HG02623 (cell line): ENCODE measurements at regions not wholly inside any gene's neighbourhood (a gene's known extent, or its start where the extent isn't known, plus 50 kb on each side); places are given as distances from the start of the nearest gene placed in this dataset.

Source experiments
- ATAC-seq: cut with Tn5 transposase; IDR thresholded peaks from one replicate; pipeline ENCODE4 v1.9.1; 2021; ENCODE audit warnings: moderate library complexity; ENCODE audit not compliant: unreplicated experiment

DNA sequence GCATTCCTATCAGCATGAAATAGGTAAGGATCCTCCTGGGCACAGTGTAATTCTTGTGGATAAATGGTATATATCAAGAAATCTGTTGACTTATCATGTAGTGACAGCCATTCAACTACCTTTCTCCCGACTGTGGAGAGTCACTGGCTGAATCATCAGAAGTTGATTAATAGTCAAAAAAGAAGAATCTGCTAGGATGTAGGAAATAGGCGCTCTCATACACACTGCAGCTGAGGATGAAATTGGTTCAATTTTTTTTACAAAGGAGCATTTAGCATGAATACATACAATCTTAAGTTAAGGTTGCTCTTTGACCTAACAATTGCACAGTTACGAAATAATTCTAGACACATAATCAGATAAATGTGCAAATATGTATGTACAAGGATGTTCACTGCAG lies 486.8 kb downstream of the ADGRL2 start:
- ATAC-seq: no peak

DNA sequence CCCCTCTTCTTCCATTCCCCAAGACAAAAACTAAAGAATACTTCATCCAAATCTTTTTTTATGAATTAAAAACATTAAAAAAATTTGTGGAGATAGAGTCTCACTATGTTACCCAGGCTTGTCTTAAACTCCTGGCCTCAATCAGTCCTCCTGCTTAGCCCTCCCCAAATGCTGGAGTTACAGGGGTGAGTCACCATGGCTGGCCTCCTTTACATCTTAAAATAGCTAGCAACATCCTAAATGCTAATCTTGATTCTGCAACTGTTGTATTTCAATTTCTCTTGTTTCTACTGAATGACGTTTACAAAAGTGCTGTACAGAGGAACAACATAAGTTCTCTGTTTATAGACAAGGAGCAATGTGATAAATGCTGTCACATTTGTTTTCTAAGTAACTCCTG lies 483.5 kb downstream of the ADGRL2 start:
- ATAC-seq: no peak

DNA sequence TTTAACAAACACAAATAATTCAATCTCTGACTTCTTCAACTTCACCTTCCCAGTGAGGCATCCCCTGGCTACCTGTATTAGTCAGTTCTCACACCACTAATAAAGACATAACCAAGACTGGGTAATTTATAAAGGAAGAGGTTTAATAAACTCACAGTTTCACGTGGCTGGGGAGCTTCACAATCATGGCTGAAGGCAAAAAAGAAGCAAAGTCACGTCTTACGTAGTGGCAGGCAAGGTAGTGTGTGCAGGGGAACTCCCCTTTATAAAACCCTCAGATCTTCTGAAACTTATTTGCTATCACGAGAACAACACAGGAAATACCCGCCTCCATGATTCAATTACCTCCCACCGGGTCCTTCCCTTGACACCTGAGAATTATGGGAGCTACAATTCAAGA lies 478.5 kb downstream of the ADGRL2 start:
- ATAC-seq: no peak

DNA sequence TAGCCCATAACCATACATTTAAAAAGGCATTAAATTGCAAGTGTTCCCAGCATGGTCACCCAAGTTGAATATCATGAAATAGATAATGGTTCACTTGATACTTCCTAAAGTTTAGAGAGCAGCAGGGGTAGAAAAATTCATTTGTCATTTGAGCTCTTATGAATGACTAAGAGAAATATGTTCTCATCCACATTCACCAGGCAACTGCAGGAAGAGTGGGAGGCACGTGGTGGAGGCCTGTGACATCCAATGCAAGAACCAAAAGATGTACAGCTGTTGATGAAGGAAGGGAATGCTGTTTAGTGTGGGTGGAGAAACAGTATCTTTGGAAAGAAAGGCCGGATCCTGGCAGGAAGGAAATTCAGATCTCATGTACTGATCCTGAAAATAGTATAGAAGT lies 473.1 kb downstream of the ADGRL2 start:
- no peak for ATAC-seq

DNA sequence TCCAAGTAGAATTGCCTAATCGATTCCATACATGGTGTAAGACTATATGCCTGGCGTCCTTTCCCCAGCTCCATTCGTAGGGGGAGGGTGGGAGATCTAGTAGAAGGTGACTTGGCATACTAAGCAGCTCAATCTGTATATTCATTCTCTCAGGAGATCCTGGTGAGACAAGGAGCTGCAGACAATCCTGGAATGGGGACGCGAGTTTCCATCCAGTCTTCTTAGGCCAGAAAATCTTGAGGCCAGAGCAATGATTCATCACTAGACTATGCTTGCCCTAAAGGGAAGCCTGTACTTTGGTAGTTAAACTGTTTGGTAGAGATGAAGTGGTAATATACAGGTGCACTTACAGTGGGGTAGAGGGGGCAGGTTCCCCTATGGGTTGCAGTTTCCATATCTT lies 468.7 kb downstream of the ADGRL2 start:
- ATAC-seq: no peak

DNA sequence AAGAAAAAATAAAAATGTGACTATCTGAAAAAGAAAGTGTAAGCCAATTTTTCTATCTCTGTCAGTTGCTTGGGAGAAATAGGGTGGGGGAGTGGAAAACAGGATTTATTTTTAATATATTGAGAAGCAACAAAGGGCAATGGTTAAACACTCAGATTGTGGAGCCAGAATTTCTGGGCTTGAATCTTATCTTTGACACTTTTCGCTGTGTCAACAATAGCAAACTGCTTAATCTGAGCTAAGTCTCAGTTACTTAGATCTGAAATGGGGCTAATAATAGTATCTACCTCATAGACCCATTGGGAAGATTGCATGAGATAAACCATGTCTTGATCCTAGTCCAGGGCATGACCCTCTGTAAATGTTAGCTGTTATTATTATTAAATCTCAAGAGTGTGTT lies 468.1 kb downstream of the ADGRL2 start:
- ATAC-seq: no peak

DNA sequence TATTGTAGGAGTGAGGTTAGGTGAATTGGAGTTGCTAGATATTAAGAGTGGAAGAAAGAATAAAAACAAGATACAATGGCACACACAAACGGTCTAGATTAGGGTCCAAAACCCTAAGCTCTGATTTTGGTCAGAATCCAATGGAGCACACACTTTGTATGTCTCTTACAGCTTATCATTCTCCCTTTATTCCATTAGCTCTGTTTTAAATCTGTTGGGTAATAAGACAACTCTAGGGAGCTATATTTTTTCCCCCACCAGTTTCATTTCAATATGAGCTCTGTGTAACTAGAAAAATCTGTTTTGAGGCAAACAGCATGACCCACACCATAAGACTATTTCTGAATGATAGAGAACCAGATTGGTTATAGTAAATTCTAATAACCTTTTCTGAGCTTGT lies 465.6 kb downstream of the ADGRL2 start:
- ATAC-seq: no peak

DNA sequence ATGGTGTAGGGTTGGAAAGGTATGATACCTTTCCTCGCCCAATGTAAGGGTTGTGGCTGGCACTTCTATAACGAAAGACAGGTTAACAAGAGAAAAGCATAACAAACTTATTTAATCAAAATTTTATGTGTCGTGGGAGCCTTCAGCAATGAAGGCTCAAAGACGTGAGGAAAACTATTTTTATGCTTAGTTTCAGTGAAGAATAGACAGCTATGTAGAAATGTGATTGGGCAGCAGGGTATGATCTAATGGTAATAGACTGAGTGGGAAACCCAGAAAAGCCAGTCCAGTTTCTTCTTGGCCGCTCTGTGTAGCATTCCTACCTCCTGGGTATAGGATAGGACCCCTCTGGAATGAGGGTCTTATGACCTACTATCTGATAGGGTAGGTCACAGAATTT lies 464.7 kb downstream of the ADGRL2 start:
- no peak for ATAC-seq

DNA sequence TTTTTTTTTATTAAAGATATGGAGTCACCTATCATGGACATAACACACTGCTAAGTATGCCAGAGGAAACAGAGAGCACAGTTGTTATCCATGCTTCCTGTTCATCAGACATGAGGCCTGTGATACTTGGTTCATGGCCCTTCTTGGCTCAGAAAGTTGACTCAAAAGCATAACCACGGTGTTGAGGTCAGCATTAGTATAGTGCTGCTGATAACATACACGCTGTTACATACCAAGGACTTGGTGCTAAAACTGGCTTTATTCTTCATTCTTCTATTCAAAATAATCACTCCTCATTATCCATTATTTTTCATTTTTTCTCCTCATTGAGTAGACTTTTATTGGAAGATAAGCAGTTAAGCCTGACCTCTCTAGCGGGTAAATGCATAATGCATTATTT lies 464.1 kb downstream of the ADGRL2 start:
- no peak for ATAC-seq

DNA sequence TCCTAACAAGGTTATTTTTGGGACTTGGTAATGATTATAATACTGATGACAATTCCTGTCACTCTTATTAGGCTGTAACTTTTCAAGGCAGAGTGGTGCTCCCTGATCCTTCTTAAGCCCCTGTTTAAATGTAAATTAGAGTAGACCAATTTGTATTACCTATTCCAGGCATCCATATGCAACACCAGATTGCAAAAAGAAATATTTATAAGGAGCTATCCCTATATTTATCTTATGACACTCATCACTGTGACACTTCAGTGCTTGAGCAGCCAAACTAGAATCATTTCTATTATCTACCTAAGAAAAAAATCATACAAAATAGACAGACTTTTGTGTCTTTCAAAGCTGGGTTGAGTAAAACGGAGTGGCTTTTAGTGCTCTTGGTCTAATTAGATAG lies 462.7 kb downstream of the ADGRL2 start:
- ATAC-seq: no peak

DNA sequence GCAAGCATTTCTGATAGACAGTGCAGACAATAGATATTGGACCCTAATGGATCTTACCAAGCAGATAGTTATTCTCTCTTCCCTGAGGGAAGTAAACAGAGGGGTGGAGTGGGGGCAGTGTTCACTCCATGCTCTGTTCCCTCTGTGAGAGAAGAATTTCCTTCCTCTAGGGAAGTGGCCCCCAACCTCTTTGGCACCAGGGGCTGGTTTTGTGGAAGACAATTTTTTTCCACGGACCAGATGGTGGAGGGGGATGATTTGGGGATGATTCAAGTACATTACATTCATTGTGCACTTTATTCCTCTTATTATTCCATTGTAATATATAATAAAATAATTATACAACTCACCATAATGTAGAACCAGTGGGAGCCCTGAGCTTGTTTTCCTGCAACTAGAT lies 459.9 kb downstream of the ADGRL2 start:
- no peak for ATAC-seq

DNA sequence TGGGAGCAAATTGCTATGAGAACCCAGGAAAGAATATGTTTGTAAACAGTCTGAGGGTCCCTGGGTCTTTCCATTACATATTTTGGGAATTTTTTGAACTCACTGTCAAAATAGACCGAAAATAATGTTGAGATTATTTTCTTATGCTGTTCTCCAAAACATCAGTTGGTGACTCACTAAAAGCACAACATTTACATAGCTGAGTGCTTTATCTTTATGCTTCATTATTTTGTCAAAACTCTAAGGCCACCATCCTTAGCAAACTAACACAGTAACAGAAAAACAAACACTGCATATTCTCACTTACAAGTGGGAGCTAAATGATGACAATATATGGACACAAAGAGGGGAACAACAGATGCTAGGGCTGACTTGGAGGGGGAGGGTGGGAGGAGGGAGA lies 459.3 kb downstream of the ADGRL2 start:
- ATAC-seq: no peak

DNA sequence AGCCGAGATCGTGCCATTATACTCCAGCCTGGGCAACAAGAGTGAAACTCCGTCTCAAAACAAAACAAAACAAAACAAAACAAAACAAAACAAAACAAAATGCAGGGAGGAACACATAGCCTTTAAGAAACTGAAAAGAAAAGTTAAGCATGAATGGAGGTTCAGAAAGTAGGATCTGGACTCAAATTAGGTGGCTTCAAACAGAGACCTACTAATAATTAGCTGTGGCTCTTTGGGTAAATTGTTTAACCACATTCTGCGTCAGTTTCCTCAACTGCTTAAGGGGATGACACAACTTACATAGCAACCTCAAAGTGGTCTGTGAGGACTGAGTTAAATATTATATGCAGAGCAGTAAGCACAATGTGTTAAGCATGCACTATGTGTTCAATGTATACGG lies 458.2 kb downstream of the ADGRL2 start:
- ATAC-seq: no peak

DNA sequence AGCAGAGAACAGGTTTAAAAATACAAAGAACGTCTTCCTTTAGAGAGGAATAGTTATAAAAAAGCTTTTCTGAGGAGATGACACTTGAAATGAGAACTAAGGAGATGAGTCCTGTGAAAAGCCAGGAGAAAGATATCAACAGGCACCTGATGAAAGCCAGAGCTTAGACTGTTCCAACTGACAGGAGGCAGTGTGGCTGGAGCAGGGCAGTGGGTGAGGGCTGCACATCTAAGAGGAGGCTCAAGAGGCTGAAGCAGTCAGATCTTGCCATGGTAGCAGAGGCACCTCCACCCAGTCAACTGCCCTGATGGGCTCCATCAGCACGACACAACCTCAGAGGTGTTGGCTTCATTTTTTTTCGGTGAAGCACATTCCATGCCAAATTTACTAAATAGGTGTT lies 445.3 kb downstream of the ADGRL2 start:
- no peak for ATAC-seq

DNA sequence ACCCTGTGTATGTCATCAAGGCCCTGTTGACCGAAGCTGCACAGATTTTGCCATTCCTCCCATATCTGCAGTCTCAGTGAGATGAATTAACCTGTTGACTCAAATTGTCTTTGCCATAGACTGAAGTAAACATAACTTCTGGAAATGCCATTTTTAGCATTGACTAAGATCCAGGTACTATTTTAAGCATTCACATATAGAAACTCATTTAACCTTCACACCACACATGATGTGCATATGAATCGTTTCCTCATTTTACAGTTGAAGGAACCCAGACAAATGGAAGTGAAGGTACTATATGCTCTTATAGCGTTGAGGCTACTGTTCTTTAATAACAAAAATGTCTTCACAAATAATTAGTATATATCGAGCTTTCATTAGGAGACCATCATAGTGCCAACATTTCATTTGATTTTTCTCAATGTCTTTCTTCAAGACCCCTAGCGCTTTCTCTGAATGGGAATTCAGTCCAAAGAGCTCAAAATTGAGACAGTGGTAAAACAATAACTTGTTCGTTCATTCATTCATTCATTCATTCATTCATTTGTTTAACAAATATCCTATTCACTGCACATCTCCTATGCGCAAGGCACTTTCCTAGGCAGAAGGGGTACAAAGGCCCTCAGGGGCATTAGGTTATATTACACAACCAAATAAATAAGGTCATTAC lies 444.7 kb downstream of the ADGRL2 start:
- no peak for ATAC-seq

DNA sequence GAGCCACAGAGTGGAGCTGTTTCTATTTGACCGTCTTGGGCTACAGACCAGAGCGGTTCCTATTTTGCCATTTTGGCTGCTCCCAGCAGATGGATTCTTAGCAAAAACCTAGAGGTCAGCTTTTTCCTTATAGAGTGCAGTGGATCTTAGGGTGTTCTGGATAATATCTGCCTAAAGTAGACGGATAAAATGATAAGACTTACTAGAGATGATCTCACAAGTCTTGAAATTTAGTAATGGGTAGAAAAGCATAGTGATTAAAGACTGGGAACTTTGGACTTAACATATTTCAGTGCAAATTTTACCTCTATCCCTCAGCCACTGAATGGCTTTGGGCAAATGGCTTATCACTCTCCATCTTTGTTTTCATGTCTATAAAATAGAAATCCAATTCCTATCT lies 439.8 kb downstream of the ADGRL2 start:
- ATAC-seq: no peak

DNA sequence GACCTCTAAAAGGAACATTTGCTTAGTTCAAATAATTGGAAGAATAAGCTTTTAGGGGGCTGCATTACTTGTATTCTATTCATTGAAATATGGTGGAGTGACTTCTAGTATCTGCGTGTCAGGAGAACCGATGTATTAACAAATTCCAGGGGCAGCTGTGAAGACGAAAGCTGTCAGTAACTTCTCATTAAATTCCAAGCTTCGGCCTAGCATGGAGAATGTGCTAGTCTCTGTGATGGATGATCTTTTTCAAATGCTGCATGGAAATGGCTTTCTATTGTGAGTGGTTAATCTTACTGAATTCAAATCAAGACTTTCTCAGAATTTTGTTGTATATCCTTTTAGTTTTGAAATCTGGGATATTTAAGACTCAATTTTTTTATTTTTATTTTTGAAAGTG lies 429.9 kb downstream of the ADGRL2 start:
- no peak for ATAC-seq

DNA sequence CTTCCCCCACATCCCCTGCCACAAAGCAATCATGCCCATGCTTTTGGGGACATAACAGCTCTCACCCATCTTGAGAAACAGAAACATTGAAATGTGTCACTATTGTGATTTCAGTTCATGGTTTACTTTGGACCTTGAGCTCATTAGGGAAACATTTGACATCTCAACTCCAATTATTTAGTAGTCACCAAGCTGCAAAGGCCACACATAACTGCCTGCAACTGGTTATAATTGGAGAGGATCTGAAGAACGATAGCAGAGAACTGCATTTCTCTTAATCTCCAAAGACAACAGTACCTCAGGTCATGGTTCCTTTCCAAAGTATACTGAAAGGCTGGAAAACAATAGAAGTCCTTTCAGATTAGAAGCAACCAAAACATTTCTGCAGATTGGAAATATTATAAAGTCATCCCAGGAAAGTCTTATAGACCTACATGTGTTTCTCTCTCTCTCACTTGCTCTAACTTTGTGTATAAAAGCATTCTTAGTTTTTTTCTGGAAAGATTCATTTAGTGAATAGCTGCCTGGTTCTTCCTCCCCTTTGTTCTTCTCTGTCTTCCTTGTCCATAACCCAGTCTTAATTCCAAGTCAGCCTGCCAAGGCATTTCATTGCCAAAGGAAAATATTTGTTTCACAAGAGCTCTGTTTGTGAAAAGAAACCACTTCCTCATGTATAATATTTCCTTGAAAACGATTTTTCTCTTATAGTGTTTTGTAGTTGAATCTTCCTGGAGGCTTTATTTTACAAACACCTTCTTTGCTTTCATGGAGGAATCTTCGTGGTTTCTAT lies 426.8 kb downstream of the ADGRL2 start:
- ATAC-seq: no peak

DNA sequence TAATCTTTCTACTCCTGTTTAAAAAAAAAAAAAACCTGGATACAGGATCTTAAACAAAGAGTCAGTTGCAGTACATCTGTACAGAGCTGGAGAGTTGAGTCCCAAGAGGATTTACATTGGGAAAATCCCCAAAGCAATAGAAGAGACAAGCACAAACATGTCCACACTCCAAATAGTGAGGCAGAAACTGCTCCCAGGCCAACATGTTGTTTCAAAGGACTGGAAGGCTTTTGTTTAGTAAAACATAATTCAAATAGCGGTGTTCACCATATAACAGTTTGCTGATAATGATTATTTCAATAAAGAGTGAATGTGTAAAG lies 425.4 kb downstream of the ADGRL2 start:
- ATAC-seq: no peak

DNA sequence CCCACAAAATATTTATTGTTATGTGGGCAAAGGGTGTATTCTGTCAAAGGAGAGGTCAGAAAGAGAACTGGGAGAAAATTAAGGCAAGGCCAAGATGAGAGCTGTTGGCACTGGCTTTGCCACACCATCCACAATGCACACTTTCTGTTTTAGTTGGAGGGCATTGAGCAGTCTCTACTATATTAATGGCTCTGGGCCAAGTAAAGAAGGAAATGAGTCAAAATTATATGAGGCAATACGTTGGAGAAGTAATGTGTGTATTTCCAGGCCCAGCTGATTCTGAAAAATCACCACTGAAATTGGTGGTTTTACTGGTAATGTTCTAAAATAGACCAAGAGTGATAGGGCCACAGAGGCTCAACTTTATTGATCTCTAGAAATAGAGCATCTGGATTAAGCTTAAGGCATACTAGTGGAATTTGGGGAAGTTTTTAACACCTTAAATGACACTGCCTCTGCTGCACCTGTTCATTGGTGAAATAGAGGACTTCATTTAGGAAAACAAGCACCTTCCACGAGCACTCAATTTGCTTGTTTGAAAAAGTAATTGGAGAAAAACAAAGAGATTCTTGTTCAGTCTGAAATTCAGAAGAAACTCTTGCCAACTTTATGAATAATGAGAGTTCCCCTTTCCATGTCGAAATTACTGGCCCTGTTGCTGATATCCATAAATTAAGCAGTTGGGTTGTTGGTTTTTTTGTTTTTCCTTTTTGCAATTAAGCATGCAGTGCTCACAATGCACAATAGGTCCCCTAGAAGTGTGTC lies 424.9 kb downstream of the ADGRL2 start:
- ATAC-seq: no peak

DNA sequence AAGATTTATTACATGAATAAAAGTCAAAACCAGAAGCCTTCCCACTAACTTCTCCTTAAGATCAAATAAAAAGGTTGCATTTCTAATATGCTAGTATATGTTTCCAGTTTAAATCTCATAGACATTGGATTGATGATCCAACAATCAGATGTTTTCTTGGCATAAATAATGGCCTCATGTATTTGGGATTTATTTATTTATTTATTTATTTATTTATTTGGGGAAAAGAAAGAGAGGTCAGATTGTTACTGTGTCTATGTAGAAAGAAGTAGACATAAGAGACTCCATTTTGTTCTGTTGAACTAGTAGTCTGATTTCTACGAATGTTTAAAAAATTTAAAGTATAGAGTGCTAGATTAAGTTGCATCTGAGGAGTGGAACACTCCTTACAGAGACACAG lies 422.4 kb downstream of the ADGRL2 start:
- no peak for ATAC-seq

DNA sequence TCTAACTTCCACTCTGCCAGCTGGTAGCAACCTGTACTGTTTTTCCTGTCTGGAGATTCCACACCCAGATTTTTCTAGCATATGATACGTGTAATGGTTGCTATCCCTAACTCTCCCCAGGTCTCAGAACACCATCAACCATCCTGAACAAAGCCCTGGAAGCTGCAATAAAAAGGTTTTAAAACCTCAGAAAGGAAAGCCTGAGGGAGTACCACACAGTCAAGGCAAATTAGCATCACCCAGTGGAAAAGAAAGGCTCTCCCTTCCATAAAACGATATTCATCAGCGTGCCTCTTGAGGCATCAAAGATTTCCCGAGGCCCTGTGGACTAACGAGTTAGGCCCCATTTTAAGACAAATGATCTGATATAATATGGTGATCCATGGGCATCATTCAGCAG lies 421.0 kb downstream of the ADGRL2 start:
- no peak for ATAC-seq
